B cell (primary cell): ENCODE measurements at regions not wholly inside any gene's neighbourhood (a gene's known extent, or its start where the extent isn't known, plus 50 kb on each side); places are given as distances from the start of the nearest gene placed in this dataset.

Experiments used
- ATAC-seq: fragments of 200-7000 bp; cut with Tn5 transposase; one replicate; pipeline ENCODE4 v1.10.0; 2021; ENCODE audit warnings: low read depth, mild to moderate bottlenecking, moderate number of reproducible peaks, moderate library complexity
- CTCF ChIA-PET: fragments of 350-600 bp; sonication (Branson Sonifier 250); formaldehyde crosslinking; loops from one replicate; lab custom pipeline; 2021; ENCODE audit warnings: antibody characterized with exemption, inconsistent platforms; lab: Charles Lee
- POLR2A ChIA-PET: fragments of 350-600 bp; sonication (Branson Sonifier 250); formaldehyde crosslinking; loops from one replicate; lab custom pipeline; 2021; ENCODE audit warnings: antibody characterized with exemption; lab: Charles Lee
- DNase-seq: peaks from one replicate; pipeline ENCODE4 v3.0.0; 2013
- H2AFZ ChIP-seq: 2 replicates; pipeline ENCODE4 v1.6.1; 2012; ENCODE audit warnings: mild to moderate bottlenecking, low read depth, low read length; ENCODE audit not compliant: insufficient read depth, poor library complexity, severe bottlenecking
- H3K27ac ChIP-seq, 2 donors: 1 replicate in 1 of 2; 2 replicates in 1 of 2; pipeline ENCODE4 v1.5.1; 2012 to 2013; ENCODE audit warnings: low read length in 2 of 2, mild to moderate bottlenecking in 2 of 2, moderate library complexity in 1 of 2
- H3K27me3 ChIP-seq, 4 experiments: fragments of 200-600 bp in 1 of 4; sonication (generic) in 1 of 4; replicated peaks in 1 of 4; 1 replicate in 2 of 4; 2 replicates in 2 of 4; pipeline versions ENCODE4 v1.6.1 to v1.7.0; 2013 to 2016; ENCODE audit warnings: low read length in 3 of 4, mild to moderate bottlenecking in 2 of 4, mixed read lengths in 1 of 4, moderate library complexity in 1 of 4; ENCODE audit not compliant: insufficient read depth in 4 of 4, control insufficient read depth in 3 of 4; ENCODE audit errors: control extremely low read depth in 1 of 4
- H3K36me3 ChIP-seq, 2 experiments: replicated peaks in 1 of 2; 1 replicate in 1 of 2; 2 replicates in 1 of 2; pipeline versions ENCODE4 v1.6.1 to v1.7.1; 2013; ENCODE audit warnings: low read length in 1 of 2; ENCODE audit not compliant: insufficient read depth in 2 of 2, control insufficient read depth in 1 of 2; ENCODE audit errors: control extremely low read depth in 1 of 2, extremely low read depth in 1 of 2
- H3K4me1 ChIP-seq, 2 donors: fragments of 200-600 bp in 1 of 2; sonication (generic) in 1 of 2; 1 replicate in 1 of 2; 2 replicates in 1 of 2; pipeline versions ENCODE4 v1.5.1 to v1.6.1; 2013 to 2017; ENCODE audit warnings: low read length in 2 of 2; ENCODE audit not compliant: control insufficient read depth in 2 of 2, insufficient read depth in 2 of 2
- H3K4me2 ChIP-seq: replicated peaks from 2 replicates; pipeline ENCODE3; 2012; ENCODE audit warnings: mild to moderate bottlenecking, low read depth, low read length; ENCODE audit not compliant: poor library complexity, severe bottlenecking
- H3K4me3 ChIP-seq, 5 experiments: fragments of 200-600 bp in 1 of 5; sonication (generic) in 1 of 5; 1 replicate in 3 of 5; 2 replicates in 2 of 5; pipeline versions ENCODE4 v1.5.1 to v1.7.0; 2011 to 2016; ENCODE audit warnings: low read length in 4 of 5, mild to moderate bottlenecking in 4 of 5, low read depth in 2 of 5, control low read depth in 1 of 5, moderate library complexity in 1 of 5; ENCODE audit not compliant: insufficient read depth in 1 of 5; ENCODE audit errors: control extremely low read depth in 1 of 5, extremely low read depth in 1 of 5
- H3K79me2 ChIP-seq: fragments of 200-600 bp; sonication (generic); one replicate; pipeline ENCODE4 v1.6.0; 2016; ENCODE audit warnings: low read length; ENCODE audit not compliant: control insufficient read depth, insufficient read depth
- H3K9ac ChIP-seq: fragments of 200-600 bp; sonication (generic); 2 replicates; pipeline ENCODE4 v1.6.1; 2017; ENCODE audit warnings: mild to moderate bottlenecking, low read length, moderate library complexity
- H3K9me3 ChIP-seq, 3 donors: one replicate each; pipeline versions ENCODE4 v1.6.1 to v1.7.1; 2013; ENCODE audit warnings: low read length in 2 of 3; ENCODE audit not compliant: control insufficient read depth in 2 of 3, insufficient read depth in 1 of 3; ENCODE audit errors: control extremely low read depth in 1 of 3
- H4K20me1 ChIP-seq: 2 replicates; pipeline ENCODE4 v1.6.0; 2012; ENCODE audit warnings: mild to moderate bottlenecking, low read length; ENCODE audit not compliant: insufficient read depth, control insufficient read depth, poor library complexity, severe bottlenecking
- H3K27ac Mint-ChIP-seq: one replicate; pipeline ENCODE4 v1.8.0; 2021; ENCODE audit warnings: mixed read lengths
- H3K27me3 Mint-ChIP-seq: one replicate; pipeline ENCODE4 v1.8.0; 2021; ENCODE audit warnings: mixed read lengths
- H3K4me1 Mint-ChIP-seq: one replicate; pipeline ENCODE4 v1.8.0; 2021; ENCODE audit warnings: mixed read lengths
- H3K4me3 Mint-ChIP-seq: one replicate; pipeline ENCODE4 v1.8.0; 2021; ENCODE audit warnings: mixed read lengths
- H3K9me3 Mint-ChIP-seq: one replicate; pipeline ENCODE4 v1.8.0; 2022; ENCODE audit warnings: mixed read lengths; ENCODE audit not compliant: insufficient read depth
- EZH2 ChIP-seq: IDR thresholded peaks from 2 replicates; pipeline ENCODE4 v1.6.1; 2012; ENCODE audit warnings: borderline replicate concordance, low read depth, mild to moderate bottlenecking, moderate library complexity, low read length; ENCODE audit not compliant: insufficient read depth, poor library complexity, severe bottlenecking
- WGBS: methylation state at CpG from one replicate; pipeline ENCODE4 v1.1.5; 2013; ENCODE audit warnings: missing lambda C conversion rate; ENCODE audit not compliant: insufficient coverage; 5-methylcytosine and 5-hydroxymethylcytosine counted together
- intact Hi-C: fragments of 100-400 bp; cut with micrococcal nuclease; formaldehyde crosslinking; loops from one replicate; pipeline ENCODE4 v1.10.0; 2022
- TF ChIP-seq, protein P1 (sequence below): fragments of 200-600 bp; IDR thresholded peaks from one replicate; pipeline ENCODE4 v1.8.0; 2022; ENCODE audit warnings: antibody characterized with exemption, mild to moderate bottlenecking

DNA sequence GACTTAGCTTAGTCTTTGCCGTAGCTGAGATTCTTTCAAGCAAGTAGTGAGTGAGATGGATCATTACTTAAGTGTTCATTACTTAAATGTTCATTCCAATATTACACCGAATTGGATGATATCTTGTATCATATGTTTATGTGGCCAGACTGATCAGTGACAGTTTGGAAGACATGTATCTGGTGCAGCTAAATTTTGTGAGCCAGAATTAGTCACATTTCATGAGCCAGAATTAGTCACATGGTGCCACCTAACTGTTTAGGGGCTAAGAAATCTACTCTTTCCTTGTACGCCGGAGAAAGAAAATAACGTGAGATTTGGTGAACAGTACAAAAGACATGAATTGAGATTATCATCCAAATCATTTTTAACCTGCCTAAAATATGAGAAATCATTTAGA is 355.6 kb downstream of the USP25 start:
- Histone ChIP-seq H3K4me2 (no peak overlapping the region), H4K20me1 (no peaks in the 10 kb centered on the region), H3K27ac (no peak overlapping the region), H2AFZ (no peak overlapping the region), H3K9ac (no peak overlapping the region), H3K4me1 (no peaks in the 10 kb centered on the region), H3K79me2 (no peaks in the 10 kb centered on the region), H3K4me3 (no peak overlapping the region), H3K27me3 (no peaks in the 10 kb centered on the region), H3K9me3 (no peaks in the 10 kb centered on the region), H3K36me3 (no peaks in the 10 kb centered on the region)
- no peaks in the 10 kb centered on the region for H3K9me3 Mint-ChIP-seq
- no peak overlapping the region for H3K4me3 Mint-ChIP-seq
- no peak for TF ChIP-seq EZH2
- TF ChIP-seq, protein P1, sequence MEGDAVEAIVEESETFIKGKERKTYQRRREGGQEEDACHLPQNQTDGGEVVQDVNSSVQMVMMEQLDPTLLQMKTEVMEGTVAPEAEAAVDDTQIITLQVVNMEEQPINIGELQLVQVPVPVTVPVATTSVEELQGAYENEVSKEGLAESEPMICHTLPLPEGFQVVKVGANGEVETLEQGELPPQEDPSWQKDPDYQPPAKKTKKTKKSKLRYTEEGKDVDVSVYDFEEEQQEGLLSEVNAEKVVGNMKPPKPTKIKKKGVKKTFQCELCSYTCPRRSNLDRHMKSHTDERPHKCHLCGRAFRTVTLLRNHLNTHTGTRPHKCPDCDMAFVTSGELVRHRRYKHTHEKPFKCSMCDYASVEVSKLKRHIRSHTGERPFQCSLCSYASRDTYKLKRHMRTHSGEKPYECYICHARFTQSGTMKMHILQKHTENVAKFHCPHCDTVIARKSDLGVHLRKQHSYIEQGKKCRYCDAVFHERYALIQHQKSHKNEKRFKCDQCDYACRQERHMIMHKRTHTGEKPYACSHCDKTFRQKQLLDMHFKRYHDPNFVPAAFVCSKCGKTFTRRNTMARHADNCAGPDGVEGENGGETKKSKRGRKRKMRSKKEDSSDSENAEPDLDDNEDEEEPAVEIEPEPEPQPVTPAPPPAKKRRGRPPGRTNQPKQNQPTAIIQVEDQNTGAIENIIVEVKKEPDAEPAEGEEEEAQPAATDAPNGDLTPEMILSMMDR = no peak
- H3K4me1 Mint-ChIP-seq = no peaks in the 10 kb centered on the region
- ChIA-PET POLR2A (no interaction called here), CTCF (no interaction called here)
- ATAC-seq = no peak
- intact Hi-C loops = no loop called here
- no peaks in the 10 kb centered on the region for H3K27me3 Mint-ChIP-seq
- no peak for DNase-seq
- no peak overlapping the region for H3K27ac Mint-ChIP-seq
- WGBS = no CpG with 5 or more reads among the region's 5 CpGs

DNA sequence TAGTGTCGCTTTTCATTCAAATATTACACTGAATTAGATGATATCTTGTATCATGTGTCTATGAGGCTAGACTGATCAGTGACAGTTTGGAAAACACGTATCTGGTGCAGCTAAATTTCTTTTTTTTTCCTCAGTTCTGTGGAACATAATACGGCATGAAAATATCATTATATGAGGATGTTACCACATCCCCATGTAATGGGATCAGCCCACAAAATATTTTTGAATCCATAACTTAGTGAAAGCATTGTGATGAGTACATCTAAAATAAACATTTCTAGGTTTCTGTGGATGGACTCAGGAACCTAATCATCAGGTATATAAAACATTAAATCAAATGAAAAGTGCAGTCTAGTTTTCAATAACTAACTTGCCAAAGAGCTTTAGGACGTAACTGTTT is 356.3 kb downstream of the USP25 start:
- H3K27ac Mint-ChIP-seq = no peak overlapping the region
- Histone ChIP-seq H3K9me3 (no peaks in the 10 kb centered on the region), H4K20me1 (no peaks in the 10 kb centered on the region), H2AFZ (no peak overlapping the region), H3K36me3 (no peaks in the 10 kb centered on the region), H3K9ac (no peak overlapping the region), H3K27me3 (no peaks in the 10 kb centered on the region), H3K4me3 (no peak overlapping the region), H3K4me1 (no peaks in the 10 kb centered on the region), H3K79me2 (no peaks in the 10 kb centered on the region), H3K27ac (no peak overlapping the region), H3K4me2 (no peak overlapping the region)
- TF ChIP-seq, protein P1 = no peak
- no peak for TF ChIP-seq EZH2
- no peaks in the 10 kb centered on the region for H3K4me1 Mint-ChIP-seq
- CTCF ChIA-PET = no interaction called here
- DNase-seq (no peak), ATAC-seq (no peak)
- intact Hi-C loops = no loop called here
- POLR2A ChIA-PET = no interaction called here
- no peak overlapping the region for H3K4me3 Mint-ChIP-seq
- no peaks in the 10 kb centered on the region for H3K9me3 Mint-ChIP-seq
- no CpG with 5 or more reads among the region's 4 CpGs for WGBS
- H3K27me3 Mint-ChIP-seq = no peaks in the 10 kb centered on the region
